GM10266 (cell line): ENCODE measurements at regions not wholly inside any gene's neighbourhood (a gene's known extent, or its start where the extent isn't known, plus 50 kb on each side); places are given as distances from the start of the nearest gene placed in this dataset.

Source experiments
- DNase-seq: peaks from one replicate; pipeline ENCODE4 v3.0.0; 2012; ENCODE audit errors: extremely low spot score
- CTCF ChIP-seq: IDR thresholded peaks from 2 replicates; pipeline ENCODE4 v1.5.1; 2012; ENCODE audit warnings: mild to moderate bottlenecking, low read depth; ENCODE audit not compliant: control insufficient read depth, insufficient read depth; ENCODE audit errors: missing control alignments

- no peak for DNase-seq
- no peak for TF ChIP-seq CTCF
These were observed 306.1 kb upstream of the FMN2 start for GRCh38 chr1:239785576-239785975.

- DNase-seq, result no peak
- no peak for TF ChIP-seq CTCF
These were observed 305.2 kb upstream of the FMN2 start for GRCh38 chr1:239786464-239786863.

GRCh38 chr1:239792157-239792556 lies 299.5 kb upstream of the FMN2 start:
- no peak for DNase-seq

GRCh38 chr1:239795304-239795703 lies 296.4 kb upstream of the FMN2 start:
- no peak for DNase-seq
- no peak for TF ChIP-seq CTCF

More at GRCh38 chr1:239792157-239792556, 299.5 kb upstream of the FMN2 start:
- TF ChIP-seq CTCF, result no peak

GRCh38 chr1:239799617-239800016 lies 292.1 kb upstream of the FMN2 start:
- no peak for TF ChIP-seq CTCF
- DNase-seq, result no peak

GRCh38 chr1:239800861-239801260 lies 290.8 kb upstream of the FMN2 start:
- no peak for TF ChIP-seq CTCF

GRCh38 chr1:239802275-239802674 lies 289.4 kb upstream of the FMN2 start:
- no peak for DNase-seq
- TF ChIP-seq CTCF, result no peak

More at GRCh38 chr1:239800861-239801260, 290.8 kb upstream of the FMN2 start:
- DNase-seq, result no peak
